PC-9 (cell line): ENCODE measurements at regions not wholly inside any gene's neighbourhood (a gene's known extent, or its start where the extent isn't known, plus 50 kb on each side); places are given as distances from the start of the nearest gene placed in this dataset.
"Not testable (repeated sequence)": the region's sequence is repeated elsewhere in the genome, so short reads cannot be mapped to it uniquely, and the experiment has no call there.

Experiments used
- BruUV-seq: library from RNA; stranded (reverse); fragments of 400-500 nt; replicated peaks from 2 replicates; lab custom pipeline; 2021; lab: Mats Ljungman, UMichigan
- CTCF ChIA-PET: fragments of 300-600 bp; sonication (Branson Sonifier 250); formaldehyde crosslinking; loops from one replicate; lab custom pipeline; 2022; ENCODE audit warnings: antibody characterized with exemption; lab: Charles Lee
- POLR2A ChIA-PET: fragments of 300-600 bp; sonication (Branson Sonifier 250); formaldehyde crosslinking; loops from one replicate; lab custom pipeline; 2022; ENCODE audit warnings: antibody characterized with exemption; ENCODE audit not compliant: unreplicated experiment; lab: Charles Lee
- DNase-seq, 2 experiments: peaks; one replicate each; pipeline versions ENCODE4 v3.0.0 to v3.0.0-alpha.2; 2015 to 2022; ENCODE audit warnings: mixed read lengths in 1 of 2
- H2AFZ ChIP-seq: fragments of 200-600 bp; sonication (generic); 2 replicates; pipeline ENCODE4 v1.8.1; 2017; ENCODE audit warnings: antibody characterized with exemption
- H3F3A ChIP-seq: fragments of 200-600 bp; sonication (generic); 2 replicates; pipeline ENCODE4 v1.8.1; 2017; ENCODE audit warnings: antibody characterized with exemption, mild to moderate bottlenecking, low read depth; ENCODE audit not compliant: insufficient read depth
- H3K27ac ChIP-seq: fragments of 200-600 bp; sonication (generic); 2 replicates; pipeline ENCODE4 v1.6.1; 2016; ENCODE audit warnings: mixed run types
- H3K27me3 ChIP-seq: fragments of 200-600 bp; sonication (generic); 2 replicates; pipeline ENCODE4 v1.6.1; 2016; ENCODE audit warnings: low read depth, mixed run types; ENCODE audit not compliant: insufficient read depth
- H3K36me3 ChIP-seq: fragments of 200-600 bp; sonication (generic); 2 replicates; pipeline ENCODE4 v1.6.1; 2016; ENCODE audit warnings: low read depth, mixed run types
- H3K4me1 ChIP-seq: fragments of 200-600 bp; sonication (generic); replicated peaks from 2 replicates; pipeline ENCODE4 v1.6.1; 2016; ENCODE audit warnings: mixed run types; ENCODE audit not compliant: insufficient read depth
- H3K4me2 ChIP-seq: fragments of 200-600 bp; sonication (generic); 2 replicates; pipeline ENCODE4 v1.6.1; 2017; ENCODE audit warnings: mixed run types
- H3K4me3 ChIP-seq: fragments of 200-600 bp; sonication (generic); 2 replicates; pipeline ENCODE4 v1.6.1; 2016; ENCODE audit warnings: mixed run types
- H3K79me2 ChIP-seq: fragments of 200-600 bp; sonication (generic); 2 replicates; pipeline ENCODE4 v1.6.1; 2017; ENCODE audit warnings: low read depth, mixed run types
- H3K9me2 ChIP-seq: fragments of 200-600 bp; sonication (generic); 2 replicates; pipeline ENCODE4 v1.8.1; 2017; ENCODE audit warnings: mild to moderate bottlenecking; ENCODE audit not compliant: insufficient read depth
- H3K9me3 ChIP-seq: fragments of 200-600 bp; sonication (generic); 2 replicates; pipeline ENCODE4 v1.8.1; 2016; ENCODE audit warnings: low read depth; ENCODE audit not compliant: insufficient read depth
- H4K20me1 ChIP-seq: fragments of 200-600 bp; sonication (generic); 2 replicates; pipeline ENCODE4 v1.8.1; 2017; ENCODE audit not compliant: insufficient read depth
- CTCF ChIP-seq: fragments of 200-600 bp; sonication (generic); conservative IDR thresholded peaks from 2 replicates; pipeline ENCODE4 v1.6.1; 2017; ENCODE audit warnings: mixed run types, antibody characterized with exemption, mild to moderate bottlenecking, moderate library complexity
- EZH2 ChIP-seq: fragments of 200-600 bp; sonication (generic); IDR thresholded peaks from 2 replicates; pipeline ENCODE4 v1.8.0; 2017; ENCODE audit warnings: antibody characterized with exemption, low read depth
- intact Hi-C: fragments of 100-400 bp; cut with micrococcal nuclease; formaldehyde crosslinking; loops from one replicate; pipeline ENCODE4 v1.10.0; 2022; ENCODE audit not compliant: unreplicated experiment

DNA sequence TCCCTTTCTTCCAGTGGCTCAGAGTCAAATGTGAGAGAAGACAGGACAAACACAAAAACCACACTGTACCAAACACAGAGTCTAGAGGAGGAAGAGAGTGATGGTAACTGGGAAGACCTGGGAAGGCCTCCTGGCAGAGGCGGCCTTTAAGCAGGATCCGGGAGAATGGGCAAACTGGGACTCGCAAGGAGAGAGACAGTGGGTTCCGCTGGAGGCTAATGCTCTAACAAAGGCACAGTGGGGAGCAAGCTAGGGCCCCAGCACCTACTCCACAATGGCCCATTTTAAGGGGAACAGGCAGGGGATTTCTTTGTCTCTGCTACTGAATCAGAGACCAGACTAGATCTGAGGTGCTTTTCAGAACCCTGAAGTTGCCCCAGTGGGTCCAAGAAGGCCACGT lies 81.4 kb upstream of the HES1 start:
- peaks cover 12% of the 10 kb centered on the region for H3K4me1 ChIP-seq
- DNase-seq = no peak
- ChIA-PET POLR2A (no interaction called here), CTCF (no interaction called here)
- intact Hi-C loops = no loop called here
- H3K9me3 ChIP-seq = peaks cover 17% of the 10 kb centered on the region
- no peak for TF ChIP-seq CTCF
- TF ChIP-seq EZH2 = no peak
- BruUV-seq = no TSS peak
- H3F3A ChIP-seq = no peaks in the 10 kb centered on the region; the same call in 1 of the 2 replicates
- H3K79me2 ChIP-seq = no peaks in the 10 kb centered on the region
- no peaks in the 10 kb centered on the region for H3K9me2 ChIP-seq
- no peaks in the 10 kb centered on the region for H3K27me3 ChIP-seq
- H3K27ac ChIP-seq = no peak overlapping the region
- H3K4me2 ChIP-seq = no peak overlapping the region
- H2AFZ ChIP-seq = no peak overlapping the region
- no peaks in the 10 kb centered on the region for H3K36me3 ChIP-seq
- no peaks in the 10 kb centered on the region for H4K20me1 ChIP-seq
- no peak overlapping the region for H3K4me3 ChIP-seq

DNA sequence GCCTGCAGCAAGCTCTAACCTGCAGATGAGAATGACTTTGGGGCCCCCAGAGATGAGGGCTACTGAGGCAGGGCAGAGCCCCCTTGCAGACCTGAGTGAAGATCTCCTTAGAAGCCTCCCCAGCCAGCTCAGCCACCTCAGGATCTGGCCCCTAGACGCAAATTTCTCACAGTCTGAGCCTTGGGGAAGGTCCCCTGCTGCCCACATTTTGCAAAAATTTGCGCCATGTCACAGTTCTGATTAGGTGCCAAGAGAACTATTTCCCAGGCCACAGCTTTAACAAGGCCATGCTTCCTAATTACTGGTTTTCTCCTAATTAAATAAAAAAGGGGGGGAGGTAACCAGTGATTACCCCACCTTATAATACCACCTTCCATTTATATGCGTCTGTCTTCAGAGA lies 81.0 kb upstream of the HES1 start:
- intact Hi-C loops = no loop called here

GRCh38 chr3:194056323-194056722 lies 79.6 kb upstream of the HES1 start:
- peaks cover 12% of the 10 kb centered on the region for H3K4me1 ChIP-seq
- intact Hi-C loops, H3K27ac ChIP-seq, H3K79me2 ChIP-seq, H3K9me3 ChIP-seq, H3K9me2 ChIP-seq, H4K20me1 ChIP-seq, CTCF ChIA-PET, POLR2A ChIA-PET, H3F3A ChIP-seq, H3K4me3 ChIP-seq, H3K36me3 ChIP-seq, H2AFZ ChIP-seq, H3K27me3 ChIP-seq, BruUV-seq, DNase-seq: not testable (repeated sequence)
- H3K4me2 ChIP-seq = peak overlapping the region; percentile 4; the same call in 1 of the 2 replicates

More for the DNA sequence above, 81.0 kb upstream of the HES1 start:
- Histone ChIP-seq H2AFZ (no peak overlapping the region), H3K79me2 (no peaks in the 10 kb centered on the region), H3K27ac (no peak overlapping the region), H3F3A (no peaks in the 10 kb centered on the region; the same call in 1 of the 2 replicates), H3K4me1 (peaks cover 12% of the 10 kb centered on the region), H3K36me3 (no peaks in the 10 kb centered on the region), H4K20me1 (no peaks in the 10 kb centered on the region), H3K9me2 (no peaks in the 10 kb centered on the region), H3K4me3 (no peak overlapping the region), H3K9me3 (peaks cover 17% of the 10 kb centered on the region), H3K27me3 (no peaks in the 10 kb centered on the region), H3K4me2 (no peak overlapping the region)
- DNase-seq = no peak
- CTCF ChIA-PET = no interaction called here
- no peak for TF ChIP-seq EZH2
- no peak for TF ChIP-seq CTCF
- POLR2A ChIA-PET = interaction anchor here (0.5 kb wide), 1 partner anchor 271 kb away, joined by 4 read pairs; no protein-coding TSS in a partner anchor
- BruUV-seq = no TSS peak
